ENCODE measurements at regions not wholly inside any gene's neighbourhood (a gene's known extent, or its start where the extent isn't known, plus 50 kb on each side); places are given as distances from the start of the nearest gene placed in this dataset.
"Not testable (repeated sequence)": the region's sequence is repeated elsewhere in the genome, so short reads cannot be mapped to it uniquely, and the experiment has no call there.

DNA sequence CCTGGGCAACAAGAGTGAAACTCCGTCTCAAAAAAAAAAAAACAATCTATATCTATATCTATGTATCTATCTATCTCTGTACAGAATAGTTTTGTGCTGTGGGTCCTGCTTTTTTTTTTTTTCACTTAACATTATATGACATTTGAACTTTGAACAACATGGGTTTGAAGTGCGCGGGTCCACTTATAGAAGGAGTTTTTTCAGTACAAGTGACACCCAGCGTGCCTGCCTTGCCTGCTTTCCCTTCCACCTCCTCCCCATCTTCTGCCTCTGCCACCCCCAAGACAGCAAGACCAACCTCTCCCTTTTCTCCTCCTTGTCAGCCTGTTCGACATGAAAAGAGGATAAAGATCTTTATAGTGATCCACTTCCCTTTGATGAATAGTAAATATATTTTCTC is 102.2 kb upstream of the KCNG1 start:
- no peak overlapping the region for H3K4me3 ChIP-seq (replicated peaks in 1 of 2; ENCODE audit: low read depth in 2 of 2, low read length in 2 of 2)
- TF ChIP-seq, protein P1, sequence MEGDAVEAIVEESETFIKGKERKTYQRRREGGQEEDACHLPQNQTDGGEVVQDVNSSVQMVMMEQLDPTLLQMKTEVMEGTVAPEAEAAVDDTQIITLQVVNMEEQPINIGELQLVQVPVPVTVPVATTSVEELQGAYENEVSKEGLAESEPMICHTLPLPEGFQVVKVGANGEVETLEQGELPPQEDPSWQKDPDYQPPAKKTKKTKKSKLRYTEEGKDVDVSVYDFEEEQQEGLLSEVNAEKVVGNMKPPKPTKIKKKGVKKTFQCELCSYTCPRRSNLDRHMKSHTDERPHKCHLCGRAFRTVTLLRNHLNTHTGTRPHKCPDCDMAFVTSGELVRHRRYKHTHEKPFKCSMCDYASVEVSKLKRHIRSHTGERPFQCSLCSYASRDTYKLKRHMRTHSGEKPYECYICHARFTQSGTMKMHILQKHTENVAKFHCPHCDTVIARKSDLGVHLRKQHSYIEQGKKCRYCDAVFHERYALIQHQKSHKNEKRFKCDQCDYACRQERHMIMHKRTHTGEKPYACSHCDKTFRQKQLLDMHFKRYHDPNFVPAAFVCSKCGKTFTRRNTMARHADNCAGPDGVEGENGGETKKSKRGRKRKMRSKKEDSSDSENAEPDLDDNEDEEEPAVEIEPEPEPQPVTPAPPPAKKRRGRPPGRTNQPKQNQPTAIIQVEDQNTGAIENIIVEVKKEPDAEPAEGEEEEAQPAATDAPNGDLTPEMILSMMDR (IDR thresholded peaks at IDR 0.05; ENCODE audit: low read depth, low read length) = no peak
- no peak for DNase-seq (ENCODE audit: low read depth in 2 of 2)

DNA sequence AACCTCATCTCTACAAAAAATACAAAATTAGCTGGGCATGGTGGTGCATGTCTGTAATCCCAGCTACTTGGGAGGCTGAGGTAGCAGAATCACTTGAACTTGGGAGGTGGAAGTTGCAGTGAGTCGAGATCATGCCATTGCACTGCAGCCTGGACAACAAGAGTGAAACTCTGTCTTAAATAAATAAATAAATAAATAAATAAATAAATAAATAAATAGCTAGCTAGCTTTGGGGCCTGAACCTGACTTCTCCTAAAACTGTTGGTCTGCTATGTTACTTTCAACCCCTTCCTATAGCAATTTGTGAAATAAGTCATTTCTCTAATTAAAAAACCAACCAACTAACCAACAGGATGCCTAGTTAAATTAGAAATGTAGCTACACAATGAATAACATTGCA is 101.0 kb upstream of the KCNG1 start:
- DNase-seq (ENCODE audit: low read depth in 2 of 2); H3K4me3 ChIP-seq (replicated peaks in 1 of 2; ENCODE audit: low read depth in 2 of 2, low read length in 2 of 2): not testable (repeated sequence)

- DNase-seq (ENCODE audit: low read depth in 2 of 2) = no peak
- H3K4me3 ChIP-seq (replicated peaks in 1 of 2; ENCODE audit: low read depth in 2 of 2, low read length in 2 of 2) = no peak overlapping the region
- TF ChIP-seq, protein P1 (IDR thresholded peaks at IDR 0.05; ENCODE audit: low read depth, low read length) = no peak
Observed at GRCh38 chr20:51122931-51123658, 100.2 kb upstream of the KCNG1 start.

DNA sequence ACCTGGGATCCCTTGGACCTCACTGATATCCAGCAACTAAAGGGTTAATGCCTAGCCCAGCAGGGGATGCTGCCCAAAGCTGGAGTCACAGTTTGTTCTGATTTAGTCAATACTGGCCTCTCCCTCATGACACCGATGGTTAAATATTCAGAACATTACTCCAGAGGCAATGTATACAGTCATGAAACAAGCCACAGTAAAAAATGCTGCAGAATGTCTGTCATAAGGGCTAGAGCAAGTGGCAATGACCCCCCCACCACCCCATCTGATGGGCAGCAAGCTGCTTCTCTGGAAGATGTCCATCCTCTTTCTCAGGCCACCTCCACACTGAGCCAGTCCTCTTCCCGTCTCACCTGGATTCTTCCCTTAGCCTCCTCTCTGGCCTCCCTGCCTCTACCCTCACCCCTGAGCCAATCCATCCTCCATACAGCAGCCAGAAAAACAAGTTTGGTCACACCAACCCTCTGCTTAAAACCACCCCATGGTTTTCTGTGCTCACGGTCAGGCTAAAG is 99.0 kb upstream of the KCNG1 start:
- DNase-seq (ENCODE audit: low read depth in 2 of 2) = peak in 1 of 2 donors; percentile 69

DNA sequence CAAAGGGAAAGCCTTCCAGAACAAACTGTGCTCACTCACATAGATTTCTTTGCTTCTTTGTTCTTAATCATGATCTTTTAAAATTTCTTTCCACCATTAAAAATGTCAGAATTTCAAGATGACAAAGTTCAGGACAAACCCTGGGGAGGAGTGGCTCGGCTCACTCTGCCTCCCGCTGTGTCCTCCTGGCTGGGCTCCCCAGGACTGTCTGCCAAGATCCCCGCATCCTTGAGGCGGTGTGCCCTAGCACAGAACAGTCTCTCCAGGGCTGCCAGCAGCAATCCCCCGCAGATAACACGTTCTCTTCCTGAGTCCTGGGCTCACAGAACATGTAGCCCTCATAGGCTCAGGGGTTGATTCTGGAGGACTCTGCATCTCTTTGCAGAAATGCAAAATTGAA is 98.4 kb upstream of the KCNG1 start:
- H3K4me3 ChIP-seq (replicated peaks in 1 of 2; ENCODE audit: low read depth in 2 of 2, low read length in 2 of 2) = no peak overlapping the region
- DNase-seq (ENCODE audit: low read depth in 2 of 2) = no peak
- TF ChIP-seq, protein P1 (IDR thresholded peaks at IDR 0.05; ENCODE audit: low read depth, low read length) = no peak

More for the DNA sequence above, 99.0 kb upstream of the KCNG1 start:
- no peak overlapping the region for H3K4me3 ChIP-seq (replicated peaks in 1 of 2; ENCODE audit: low read depth in 2 of 2, low read length in 2 of 2)
- TF ChIP-seq, protein P1 (IDR thresholded peaks at IDR 0.05; ENCODE audit: low read depth, low read length) = no peak

DNA sequence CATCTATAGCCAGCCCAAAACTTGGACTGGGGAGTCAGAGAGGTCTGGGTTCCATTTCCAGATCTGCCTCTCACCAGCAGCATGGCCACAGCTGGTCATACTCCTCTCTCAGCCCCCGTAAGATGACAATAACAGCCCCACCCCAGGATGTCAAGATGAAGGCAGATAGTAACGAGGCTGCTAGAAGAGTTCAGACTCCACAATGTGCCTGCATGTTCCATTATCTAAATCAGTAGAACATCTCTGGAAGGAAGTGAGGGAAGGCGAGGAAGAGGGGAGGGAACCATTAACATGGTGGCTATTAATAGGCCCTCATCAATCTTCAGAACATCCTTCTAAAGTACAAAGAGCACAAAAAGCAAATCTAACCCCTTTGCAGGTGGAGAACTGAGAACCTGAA is 98.0 kb upstream of the KCNG1 start:
- no peak overlapping the region for H3K4me3 ChIP-seq (replicated peaks in 1 of 2; ENCODE audit: low read depth in 2 of 2, low read length in 2 of 2)
- TF ChIP-seq, protein P1 (IDR thresholded peaks at IDR 0.05; ENCODE audit: low read depth, low read length) = no peak
- no peak for DNase-seq (ENCODE audit: low read depth in 2 of 2)

- no peak for DNase-seq (ENCODE audit: low read depth in 2 of 2)
- H3K4me3 ChIP-seq (replicated peaks in 1 of 2; ENCODE audit: low read depth in 2 of 2, low read length in 2 of 2) = no peak overlapping the region
- TF ChIP-seq, protein P1 (IDR thresholded peaks at IDR 0.05; ENCODE audit: low read depth, low read length) = no peak
Observed at GRCh38 chr20:51120438-51120837, 97.5 kb upstream of the KCNG1 start.

All from cardiac fibroblast (primary cell).